HG02884 (cell line): ENCODE measurements at regions not wholly inside any gene's neighbourhood (a gene's known extent, or its start where the extent isn't known, plus 50 kb on each side); places are given as distances from the start of the nearest gene placed in this dataset.
"Not testable (repeated sequence)": the region's sequence is repeated elsewhere in the genome, so short reads cannot be mapped to it uniquely, and the experiment has no call there.

Experiments used
- ATAC-seq: cut with Tn5 transposase; IDR thresholded peaks from one replicate; pipeline ENCODE4 v1.9.1; 2021; ENCODE audit warnings: mild to moderate bottlenecking, moderate library complexity; ENCODE audit not compliant: unreplicated experiment

- ATAC-seq, result not testable (repeated sequence)
Measured at GRCh38 chr5:82455317-82455716, 177.2 kb upstream of the RPS23 start.

GRCh38 chr5:82448374-82448773, 170.2 kb upstream of the RPS23 start:
- no peak for ATAC-seq

GRCh38 chr5:82447913-82448312, 169.8 kb upstream of the RPS23 start:
- no peak for ATAC-seq

- ATAC-seq, result no peak
Measured at GRCh38 chr5:82446809-82447208, 168.7 kb upstream of the RPS23 start.

- no peak for ATAC-seq
Measured at GRCh38 chr5:82445726-82446335, 167.7 kb upstream of the RPS23 start.

- no peak for ATAC-seq
Measured at GRCh38 chr5:82439750-82440445, 161.7 kb upstream of the RPS23 start.

- not testable (repeated sequence) for ATAC-seq
Measured at GRCh38 chr5:82437565-82437964, 159.4 kb upstream of the RPS23 start.

- ATAC-seq, result no peak
Measured at GRCh38 chr5:82436291-82436690, 158.1 kb upstream of the RPS23 start.

GRCh38 chr5:82434696-82435660, 156.8 kb upstream of the RPS23 start:
- ATAC-seq, result not testable (repeated sequence)

GRCh38 chr5:82426464-82427154, 148.5 kb upstream of the RPS23 start:
- ATAC-seq, result no peak

- ATAC-seq, result no peak
Measured at GRCh38 chr5:82425591-82425990, 147.4 kb upstream of the RPS23 start.

- ATAC-seq, result no peak
Measured at GRCh38 chr5:82424211-82424610, 146.1 kb upstream of the RPS23 start.

GRCh38 chr5:82422751-82423181, 144.6 kb upstream of the RPS23 start:
- no peak for ATAC-seq

- no peak for ATAC-seq
Measured at GRCh38 chr5:82422001-82422740, 144.0 kb upstream of the RPS23 start.

- ATAC-seq, result no peak
Measured at GRCh38 chr5:82421119-82421518, 143.0 kb upstream of the RPS23 start.

- ATAC-seq, result not testable (repeated sequence)
Measured at GRCh38 chr5:82420524-82420923, 142.4 kb upstream of the RPS23 start.

GRCh38 chr5:82419559-82420332, 141.6 kb upstream of the RPS23 start:
- ATAC-seq, result no peak

- no peak for ATAC-seq
Measured at GRCh38 chr5:82418608-82418950, 140.4 kb upstream of the RPS23 start.

GRCh38 chr5:82417776-82418607, 139.8 kb upstream of the RPS23 start:
- no peak for ATAC-seq
